ENCODE measurements at regions not wholly inside any gene's neighbourhood (a gene's known extent, or its start where the extent isn't known, plus 50 kb on each side); places are given as distances from the start of the nearest gene placed in this dataset.
"Not testable (repeated sequence)": the region's sequence is repeated elsewhere in the genome, so short reads cannot be mapped to it uniquely, and the experiment has no call there.

DNA sequence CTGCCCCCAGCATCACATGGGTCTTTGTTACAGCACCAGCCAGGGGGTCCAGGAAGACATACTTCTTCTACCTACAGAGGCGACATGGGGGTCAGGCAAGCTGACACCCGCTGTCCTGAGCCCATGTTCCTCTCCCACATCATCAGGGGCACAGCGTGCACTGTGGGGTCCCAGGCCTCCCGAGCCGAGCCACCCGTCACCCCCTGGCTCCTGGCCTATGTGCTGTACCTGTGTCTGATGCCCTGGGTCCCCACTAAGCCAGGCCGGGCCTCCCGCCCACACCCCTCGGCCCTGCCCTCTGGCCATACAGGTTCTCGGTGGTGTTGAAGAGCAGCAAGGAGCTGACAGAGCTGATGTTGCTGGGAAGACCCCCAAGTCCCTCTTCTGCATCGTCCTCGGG, 434.2 kb downstream of the OR4F29 start:
- H3K4me3 Mint-ChIP-seq, H3K27ac Mint-ChIP-seq, H3K4me1 Mint-ChIP-seq, H3K9me3 Mint-ChIP-seq, H3K36me3 Mint-ChIP-seq, ATAC-seq, H3K27me3 Mint-ChIP-seq: not testable (repeated sequence)

DNA sequence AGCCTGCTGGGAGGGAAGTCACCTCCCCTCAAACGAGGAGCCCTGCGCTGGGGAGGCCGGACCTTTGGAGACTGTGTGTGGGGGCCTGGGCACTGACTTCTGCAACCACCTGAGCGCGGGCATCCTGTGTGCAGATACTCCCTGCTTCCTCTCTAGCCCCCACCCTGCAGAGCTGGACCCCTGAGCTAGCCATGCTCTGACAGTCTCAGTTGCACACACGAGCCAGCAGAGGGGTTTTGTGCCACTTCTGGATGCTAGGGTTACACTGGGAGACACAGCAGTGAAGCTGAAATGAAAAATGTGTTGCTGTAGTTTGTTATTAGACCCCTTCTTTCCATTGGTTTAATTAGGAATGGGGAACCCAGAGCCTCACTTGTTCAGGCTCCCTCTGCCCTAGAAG, 435.5 kb downstream of the OR4F29 start:
- not testable (repeated sequence) for H3K27ac Mint-ChIP-seq

GRCh38 chr1:9941-10717, 441.3 kb downstream of the OR4F29 start:
- not testable (repeated sequence) for ATAC-seq

More for the DNA sequence above, 435.5 kb downstream of the OR4F29 start:
- H3K4me3 Mint-ChIP-seq, H3K27me3 Mint-ChIP-seq, H3K9me3 Mint-ChIP-seq, H3K4me1 Mint-ChIP-seq, ATAC-seq, H3K36me3 Mint-ChIP-seq: not testable (repeated sequence)

More at GRCh38 chr1:9941-10717, 441.3 kb downstream of the OR4F29 start:
- H3K4me1 Mint-ChIP-seq, H3K36me3 Mint-ChIP-seq, H3K27me3 Mint-ChIP-seq, H3K9me3 Mint-ChIP-seq, H3K27ac Mint-ChIP-seq, H3K4me3 Mint-ChIP-seq: not testable (repeated sequence)

All from stimulated activated memory B cell treated with anti-CD40 and anti-IgM and Interleukin-4, amounts not matched to agents 10 μg/mL and 1 μg/mL and 100 μg/mL, for 72 hours (primary cell).